ENCODE measurements at regions not wholly inside any gene's neighbourhood (a gene's known extent, or its start where the extent isn't known, plus 50 kb on each side); places are given as distances from the start of the nearest gene placed in this dataset.

GRCh38 chrX:106454991-106455390, 156.8 kb upstream of the RADX start:
- peaks cover 0 to 4% (median 0%) of the 10 kb centered on the region in 3 experiments; a peak in 2 of 7 replicates for H3K36me3 Mint-ChIP-seq (ENCODE audit: insufficient read depth in 1 of 3, low read depth in 3 of 3)
- H2BK5ac ChIP-seq (ENCODE audit: insufficient read length, low read length): no peak overlapping the region

More at GRCh38 chrX:106454991-106455390, 156.8 kb upstream of the RADX start:
- no peak overlapping the region for H4K5ac ChIP-seq (ENCODE audit: insufficient read length, low read depth, low read length)
- Mint-ChIP-seq H3K27me3 (ENCODE audit: low read depth) (peaks cover 4% of the 10 kb centered on the region), H3K4me3 (no peak overlapping the region), H3K9me3 (peaks cover 12 to 70% of the 10 kb centered on the region in 2 experiments), H3K4me1 (no peaks in the 10 kb centered on the region), H3K27ac (no peak overlapping the region)
- no peak overlapping the region for H3K14ac ChIP-seq (ENCODE audit: insufficient read depth, low read length)
- no peak for TF ChIP-seq CTCF (conservative IDR thresholded peaks at IDR 0.05)
- H3K18ac ChIP-seq (ENCODE audit: insufficient read length, low read depth, low read length): no peak overlapping the region
- H3K79me2 ChIP-seq (ENCODE audit: insufficient read depth, low read length): no peaks in the 10 kb centered on the region
- H2BK120ac ChIP-seq (ENCODE audit: low read depth, low read length, poor library complexity, severe bottlenecking): no peak overlapping the region
- no peak overlapping the region for H3K27ac ChIP-seq (ENCODE audit: insufficient read length, low read depth, low read length)
- no peak overlapping the region for H2BK15ac ChIP-seq (ENCODE audit: low read depth, low read length)
- no peaks in the 10 kb centered on the region for H3K79me1 ChIP-seq (ENCODE audit: insufficient read depth, low read depth, low read length, poor library complexity, severe bottlenecking)
- H3K4me2 ChIP-seq (ENCODE audit: insufficient read depth, insufficient read length, low read length): no peak overlapping the region
- H2BK20ac ChIP-seq (ENCODE audit: low read depth, low read length, poor library complexity, severe bottlenecking): no peak overlapping the region
- H4K91ac ChIP-seq (ENCODE audit: insufficient read length, low read depth, low read length): no peak overlapping the region
- no peaks in the 10 kb centered on the region for H3K23me2 ChIP-seq (ENCODE audit: insufficient read length, low read depth, low read length, poor library complexity, severe bottlenecking)
- H3T11ph ChIP-seq (ENCODE audit: low read length): no peak overlapping the region
- DNase-seq: no peak
- H4K20me1 ChIP-seq (ENCODE audit: control insufficient read depth, insufficient read depth, insufficient read length): no peaks in the 10 kb centered on the region
- no peaks in the 10 kb centered on the region for H3K27me3 ChIP-seq (ENCODE audit: insufficient read depth, low read length)
- no peak overlapping the region for H2AFZ ChIP-seq (ENCODE audit: low read length)
- no peak overlapping the region for H4K8ac ChIP-seq (replicated peaks; ENCODE audit: insufficient read length, low read depth, low read length)
- H3K4me1 ChIP-seq (ENCODE audit: insufficient read depth, low read length): no peaks in the 10 kb centered on the region
- H3K9me3 ChIP-seq (ENCODE audit: control insufficient read depth, low read depth, low read length): no peaks in the 10 kb centered on the region
- H2AK5ac ChIP-seq (ENCODE audit: insufficient read length, low read length): no peak overlapping the region
- whole genome bisulfite sequencing (ENCODE audit: extremely low coverage, insufficient read length, low lambda C conversion rate): no CpG with 5 or more reads among the region's 1 CpG
- no peak overlapping the region for H3K56ac ChIP-seq (ENCODE audit: insufficient read length, low read depth, low read length)
- H3K9ac ChIP-seq (ENCODE audit: extremely low read depth, insufficient read length, low read length): no peak overlapping the region
- no peak overlapping the region for H3K23ac ChIP-seq (ENCODE audit: insufficient read length, low read depth, low read length)
- no peak overlapping the region for H2BK12ac ChIP-seq (ENCODE audit: insufficient read length, low read depth, low read length)
- no peak overlapping the region for H3K4ac ChIP-seq (ENCODE audit: low read depth, low read length)

Data from H9 (cell line).